Type B pancreatic cell (in vitro differentiated cells): ENCODE measurements at regions not wholly inside any gene's neighbourhood (a gene's known extent, or its start where the extent isn't known, plus 50 kb on each side); places are given as distances from the start of the nearest gene placed in this dataset.
"Not testable (repeated sequence)": the region's sequence is repeated elsewhere in the genome, so short reads cannot be mapped to it uniquely, and the experiment has no call there.

Experiments
- DNase-seq: peaks from one replicate; pipeline ENCODE4 v3.0.0; 2021; ENCODE audit warnings: mixed read lengths; ENCODE audit not compliant: unreplicated experiment; ENCODE audit errors: extremely low spot score
- H3K27ac Mint-ChIP-seq: 2 replicates; pipeline ENCODE4 v1.8.0; 2021; ENCODE audit warnings: mild to moderate bottlenecking, mixed read lengths
- H3K27me3 Mint-ChIP-seq: 2 replicates; pipeline ENCODE4 v1.8.0; 2021; ENCODE audit warnings: mixed read lengths
- H3K36me3 Mint-ChIP-seq: 2 replicates; pipeline ENCODE4 v1.8.0; 2021; ENCODE audit warnings: mixed read lengths
- H3K4me1 Mint-ChIP-seq: one replicate; pipeline ENCODE4 v1.8.0; 2021; ENCODE audit warnings: mixed read lengths; ENCODE audit not compliant: unreplicated experiment
- H3K4me3 Mint-ChIP-seq: 2 replicates; pipeline ENCODE4 v1.8.0; 2021; ENCODE audit warnings: mild to moderate bottlenecking, mixed read lengths
- H3K9me3 Mint-ChIP-seq: 2 replicates; pipeline ENCODE4 v1.8.0; 2021; ENCODE audit warnings: mixed read lengths
- CTCF ChIP-seq: fragments of 200-600 bp; sonication (generic); conservative IDR thresholded peaks from 2 replicates; pipeline ENCODE4 v1.5.0; 2021; ENCODE audit warnings: antibody characterized with exemption, mild to moderate bottlenecking

DNA sequence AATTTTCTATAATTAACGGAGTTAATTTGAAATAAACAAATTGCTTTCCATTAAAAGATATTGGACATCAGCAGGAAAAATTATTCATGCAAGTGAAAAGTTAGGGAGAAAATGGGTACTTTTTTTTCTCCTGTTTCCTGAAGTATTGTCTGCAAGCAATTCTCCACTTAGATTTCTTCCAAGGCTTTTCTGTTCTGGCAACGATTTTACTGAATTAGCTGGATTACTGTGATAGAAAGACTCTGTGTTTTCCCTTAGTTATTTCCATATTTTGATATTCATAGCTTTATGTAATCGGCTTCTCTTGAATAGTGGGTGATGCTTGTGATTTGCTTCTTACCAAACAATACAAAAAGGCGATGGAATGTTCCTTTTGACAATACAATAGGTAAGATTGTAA lies 1333.9 kb downstream of the AMY1C start:
- Mint-ChIP-seq H3K4me1 (no peaks in the 10 kb centered on the region), H3K27me3 (no peaks in the 10 kb centered on the region), H3K4me3 (no peak overlapping the region), H3K9me3 (no peaks in the 10 kb centered on the region), H3K36me3 (no peaks in the 10 kb centered on the region), H3K27ac (no peak overlapping the region)
- no peak for TF ChIP-seq CTCF
- DNase-seq: no peak

- no peaks in the 10 kb centered on the region for H3K9me3 Mint-ChIP-seq
- no peaks in the 10 kb centered on the region for H3K27me3 Mint-ChIP-seq
- no peaks in the 10 kb centered on the region for H3K36me3 Mint-ChIP-seq
- H3K27ac Mint-ChIP-seq: no peak overlapping the region
- no peaks in the 10 kb centered on the region for H3K4me1 Mint-ChIP-seq
- no peak overlapping the region for H3K4me3 Mint-ChIP-seq
- no peak for DNase-seq
- no peak for TF ChIP-seq CTCF
Observed at GRCh38 chr1:105087506-105087905, 1337.8 kb downstream of the AMY1C start.

DNA sequence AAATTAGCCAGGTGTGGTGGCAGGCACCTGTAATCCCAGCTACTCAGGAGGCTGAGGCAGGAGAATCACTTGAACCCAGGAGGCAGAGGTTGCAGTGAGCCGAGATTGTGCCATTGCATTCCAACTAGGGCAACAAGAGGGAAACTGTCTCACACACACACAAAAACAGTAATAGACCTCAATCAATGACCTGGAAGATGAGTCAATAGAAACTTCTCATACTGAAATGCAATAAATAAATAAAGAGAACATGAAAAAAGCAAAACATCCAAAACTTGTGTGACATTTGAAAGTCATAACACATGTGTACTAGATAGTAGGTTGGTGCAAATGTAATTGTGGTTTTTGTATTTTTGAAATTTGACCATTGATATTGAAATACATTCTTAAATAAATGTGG lies 1338.5 kb downstream of the AMY1C start:
- Mint-ChIP-seq H3K36me3 (no peaks in the 10 kb centered on the region), H3K9me3 (no peaks in the 10 kb centered on the region), H3K27me3 (no peaks in the 10 kb centered on the region), H3K4me1 (no peaks in the 10 kb centered on the region), H3K27ac (no peak overlapping the region), H3K4me3 (no peak overlapping the region)
- DNase-seq: no peak
- TF ChIP-seq CTCF: no peak

DNA sequence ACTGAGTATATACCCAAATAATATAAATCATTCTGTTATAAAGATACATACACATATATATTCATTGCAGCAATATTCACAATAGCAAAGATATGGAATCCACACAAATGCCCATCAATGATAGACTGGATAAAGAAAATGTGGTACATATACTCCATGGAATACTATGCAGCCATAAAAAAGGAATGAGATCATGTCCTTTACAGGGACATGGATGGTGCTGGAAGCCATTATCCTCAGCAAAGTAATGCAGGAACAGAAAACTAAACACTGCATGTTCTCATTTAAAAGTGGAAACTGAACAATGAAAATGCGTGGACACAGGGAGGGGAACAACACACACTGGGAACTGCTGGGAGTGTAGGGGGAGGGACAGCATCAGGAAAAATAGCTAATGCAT lies 1344.2 kb downstream of the AMY1C start:
- not testable (repeated sequence) for H3K36me3 Mint-ChIP-seq, H3K27me3 Mint-ChIP-seq, H3K9me3 Mint-ChIP-seq, DNase-seq, H3K4me3 Mint-ChIP-seq, H3K27ac Mint-ChIP-seq, H3K4me1 Mint-ChIP-seq

DNA sequence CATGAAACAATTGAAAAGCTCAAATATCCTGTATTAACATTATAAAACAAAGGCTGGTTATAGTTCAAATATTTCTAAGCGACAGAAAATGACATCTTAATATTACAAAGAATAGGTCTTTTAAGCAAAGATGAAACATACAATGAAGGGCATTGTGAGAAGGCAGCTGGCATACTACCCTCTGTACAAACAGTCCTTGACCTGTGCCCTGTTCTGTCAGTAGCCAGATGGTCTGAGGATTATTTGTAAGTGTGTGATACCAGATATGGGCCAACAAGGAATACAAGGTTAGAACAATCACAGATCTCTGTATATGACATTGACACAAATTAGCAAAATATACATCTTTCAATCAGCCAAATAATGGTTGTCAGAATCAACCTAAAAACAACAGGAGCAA lies 1350.4 kb downstream of the AMY1C start:
- Mint-ChIP-seq H3K9me3 (no peaks in the 10 kb centered on the region), H3K4me3 (no peak overlapping the region), H3K4me1 (no peaks in the 10 kb centered on the region), H3K36me3 (no peaks in the 10 kb centered on the region), H3K27ac (no peak overlapping the region), H3K27me3 (no peaks in the 10 kb centered on the region)
- no peak for TF ChIP-seq CTCF
- DNase-seq: no peak

GRCh38 chr1:105101261-105101660 lies 1351.6 kb downstream of the AMY1C start:
- Mint-ChIP-seq H3K4me3 (no peak overlapping the region), H3K9me3 (no peaks in the 10 kb centered on the region)
- no peak for TF ChIP-seq CTCF

More at GRCh38 chr1:105101261-105101660, 1351.6 kb downstream of the AMY1C start:
- Mint-ChIP-seq H3K27ac (no peak overlapping the region), H3K27me3 (no peaks in the 10 kb centered on the region), H3K4me1 (no peaks in the 10 kb centered on the region), H3K36me3 (no peaks in the 10 kb centered on the region)
- DNase-seq: no peak
